SK-N-DZ (cell line): ENCODE measurements at regions not wholly inside any gene's neighbourhood (a gene's known extent, or its start where the extent isn't known, plus 50 kb on each side); places are given as distances from the start of the nearest gene placed in this dataset.
"Not testable (repeated sequence)": the region's sequence is repeated elsewhere in the genome, so short reads cannot be mapped to it uniquely, and the experiment has no call there.

Source experiments
- DNase-seq: peaks from one replicate; pipeline ENCODE4 v3.0.0-alpha.2; 2015; ENCODE audit warnings: low spot score

- DNase-seq = no peak
Measured at GRCh38 chr13:90910018-90910639, 437.4 kb upstream of the MIR17HG start.

GRCh38 chr13:90912247-90912646 lies 435.2 kb upstream of the MIR17HG start:
- no peak for DNase-seq

- no peak for DNase-seq
Measured at GRCh38 chr13:90918536-90918935, 429.0 kb upstream of the MIR17HG start.

- no peak for DNase-seq
Measured at GRCh38 chr13:90919153-90919552, 428.3 kb upstream of the MIR17HG start.

- DNase-seq = no peak
Measured at GRCh38 chr13:90926459-90926858, 421.0 kb upstream of the MIR17HG start.

GRCh38 chr13:90928109-90928508 lies 419.4 kb upstream of the MIR17HG start:
- no peak for DNase-seq

GRCh38 chr13:90933097-90933826 lies 414.2 kb upstream of the MIR17HG start:
- DNase-seq = no peak

- DNase-seq = no peak
Measured at GRCh38 chr13:90934741-90935140, 412.7 kb upstream of the MIR17HG start.

GRCh38 chr13:90938848-90939247 lies 408.6 kb upstream of the MIR17HG start:
- DNase-seq = no peak

- DNase-seq = no peak
Measured at GRCh38 chr13:90943946-90944345, 403.5 kb upstream of the MIR17HG start.

GRCh38 chr13:90945146-90945545 lies 402.3 kb upstream of the MIR17HG start:
- not testable (repeated sequence) for DNase-seq

- DNase-seq = not testable (repeated sequence)
Measured at GRCh38 chr13:90946125-90946524, 401.4 kb upstream of the MIR17HG start.

- DNase-seq = no peak
Measured at GRCh38 chr13:90947976-90948375, 399.5 kb upstream of the MIR17HG start.

- DNase-seq = no peak
Measured at GRCh38 chr13:90950160-90950559, 397.3 kb upstream of the MIR17HG start.

GRCh38 chr13:90951663-90952062 lies 395.8 kb upstream of the MIR17HG start:
- DNase-seq = no peak

- DNase-seq = no peak
Measured at GRCh38 chr13:90952326-90952725, 395.2 kb upstream of the MIR17HG start.

- DNase-seq = no peak
Measured at GRCh38 chr13:90954605-90955195, 392.8 kb upstream of the MIR17HG start.

GRCh38 chr13:90956031-90956430 lies 391.5 kb upstream of the MIR17HG start:
- no peak for DNase-seq

GRCh38 chr13:90958866-90959265 lies 388.6 kb upstream of the MIR17HG start:
- no peak for DNase-seq

GRCh38 chr13:90968166-90968904 lies 379.2 kb upstream of the MIR17HG start:
- peak; percentile 50 for DNase-seq

GRCh38 chr13:90974249-90974975 lies 373.1 kb upstream of the MIR17HG start:
- DNase-seq = no peak

GRCh38 chr13:90979059-90979458 lies 368.4 kb upstream of the MIR17HG start:
- DNase-seq = no peak
